Ovary (tissue), 7 donors: ENCODE measurements at regions not wholly inside any gene's neighbourhood (a gene's known extent, or its start where the extent isn't known, plus 50 kb on each side); places are given as distances from the start of the nearest gene placed in this dataset.

Experiments
- DNase-seq, 5 donors: peaks; one replicate each; pipeline ENCODE4 v3.0.0-alpha.2; 2019 to 2020
- H3K27ac ChIP-seq, 2 donors: fragments of 200-600 bp; one replicate each; pipeline versions ENCODE4 v1.5.1 to v1.8.0; 2019 to 2022
- H3K27me3 ChIP-seq: fragments of 200-600 bp; one replicate; pipeline ENCODE4 v1.8.0; 2022
- H3K36me3 ChIP-seq: fragments of 200-600 bp; sonication (generic); one replicate; pipeline ENCODE4 v1.5.1; 2019
- H3K4me1 ChIP-seq: one replicate; pipeline ENCODE4 v1.8.1; 2013; ENCODE audit warnings: mild to moderate bottlenecking, moderate library complexity; ENCODE audit not compliant: insufficient read depth
- H3K4me3 ChIP-seq: fragments of 200-600 bp; sonication (generic); one replicate; pipeline ENCODE4 v1.5.1; 2017
- H3K9me3 ChIP-seq, 2 donors: fragments of 200-600 bp in 1 of 2; sonication (generic) in 1 of 2; one replicate each; pipeline versions ENCODE4 v1.5.1 to v1.8.1; 2013 to 2019; ENCODE audit warnings: mild to moderate bottlenecking in 1 of 2, moderate library complexity in 1 of 2
- EP300 ChIP-seq: sonication (generic); formaldehyde crosslinking; IDR thresholded peaks from one replicate; pipeline ENCODE4 v1.6.1; 2017; ENCODE audit warnings: antibody characterized with exemption
- POLR2A ChIP-seq: fragments of 450-650 bp; IDR thresholded peaks from one replicate; pipeline ENCODE4 v1.6.1; 2017; ENCODE audit warnings: antibody characterized with exemption, mild to moderate bottlenecking, moderate library complexity
- WGBS, 3 donors: extraction: QIAGEN DNeasy Blood & Tissue Kit in 1 of 3; methylation state at CpG; one replicate each; pipeline versions ENCODE4 v1.1.5 to v1.1.7; 2013 to 2017; 5-methylcytosine and 5-hydroxymethylcytosine counted together
- intact Hi-C, 4 donors: fragments of 100-400 bp; cut with DNase I; formaldehyde crosslinking; loops; one replicate each; pipeline versions ENCODE4 v1.11.0 to v1.15.1; 2022 to 2023
- TF ChIP-seq, protein P1 (sequence below), 3 donors: fragments of 450-650 bp in 2 of 3; fragments of 200-600 bp in 1 of 3; IDR thresholded peaks; one replicate each; pipeline versions ENCODE4 v1.5.1 to v1.8.0; 2016 to 2022; ENCODE audit warnings: antibody characterized with exemption in 3 of 3, mild to moderate bottlenecking in 1 of 3
- donor health status: DM: no; HTN: no; CAD: no; lungs with moderate emphysema.
- donor health status: DM: no; HTN: no; CAD: no.
- donor health status: Bipolar disorder and iron deficiency.
- donor health status: DM: no; HTN: no; CAD: no.
- donor health status: DM: yes; HTN: yes; CAD: no.

DNA sequence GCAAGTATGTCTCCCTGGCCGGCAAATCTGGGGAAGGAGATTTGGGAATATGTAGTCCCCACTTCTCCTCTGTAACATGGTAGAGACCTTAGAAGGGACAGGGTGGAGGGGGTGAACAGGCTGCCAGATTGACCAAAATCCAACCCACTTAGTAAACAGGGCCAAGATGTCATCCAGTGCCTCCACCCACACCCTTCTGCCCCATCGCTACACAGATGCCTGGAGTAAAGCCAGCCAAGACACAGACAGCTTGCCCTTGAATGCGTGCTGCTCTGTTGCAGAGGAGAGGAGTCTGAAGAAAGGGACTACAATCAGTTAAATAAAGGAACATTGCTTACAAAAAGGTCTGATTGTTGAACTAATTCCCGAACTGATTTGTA, 160.1 kb upstream of the LDB2 start:
- Histone ChIP-seq H3K4me1 (peaks cover 4% of the 10 kb centered on the region), H3K27ac (peak overlapping the region in 1 of 2 donors; percentile 38), H3K36me3 (no peaks in the 10 kb centered on the region), H3K27me3 (no peaks in the 10 kb centered on the region), H3K9me3 (no peaks in the 10 kb centered on the region), H3K4me3 (no peak overlapping the region)
- intact Hi-C loops: no loop called here
- no peak for TF ChIP-seq POLR2A
- TF ChIP-seq, protein P1, sequence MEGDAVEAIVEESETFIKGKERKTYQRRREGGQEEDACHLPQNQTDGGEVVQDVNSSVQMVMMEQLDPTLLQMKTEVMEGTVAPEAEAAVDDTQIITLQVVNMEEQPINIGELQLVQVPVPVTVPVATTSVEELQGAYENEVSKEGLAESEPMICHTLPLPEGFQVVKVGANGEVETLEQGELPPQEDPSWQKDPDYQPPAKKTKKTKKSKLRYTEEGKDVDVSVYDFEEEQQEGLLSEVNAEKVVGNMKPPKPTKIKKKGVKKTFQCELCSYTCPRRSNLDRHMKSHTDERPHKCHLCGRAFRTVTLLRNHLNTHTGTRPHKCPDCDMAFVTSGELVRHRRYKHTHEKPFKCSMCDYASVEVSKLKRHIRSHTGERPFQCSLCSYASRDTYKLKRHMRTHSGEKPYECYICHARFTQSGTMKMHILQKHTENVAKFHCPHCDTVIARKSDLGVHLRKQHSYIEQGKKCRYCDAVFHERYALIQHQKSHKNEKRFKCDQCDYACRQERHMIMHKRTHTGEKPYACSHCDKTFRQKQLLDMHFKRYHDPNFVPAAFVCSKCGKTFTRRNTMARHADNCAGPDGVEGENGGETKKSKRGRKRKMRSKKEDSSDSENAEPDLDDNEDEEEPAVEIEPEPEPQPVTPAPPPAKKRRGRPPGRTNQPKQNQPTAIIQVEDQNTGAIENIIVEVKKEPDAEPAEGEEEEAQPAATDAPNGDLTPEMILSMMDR (IDR thresholded peaks at IDR 0.05): no peak
- no peak for TF ChIP-seq EP300
- DNase-seq: peak; percentile 24 to 52 (median 38)
- 18 to 20% (median 19%) methylated on average over 4 of the region's 4 CpGs for WGBS, 3 donors

DNA sequence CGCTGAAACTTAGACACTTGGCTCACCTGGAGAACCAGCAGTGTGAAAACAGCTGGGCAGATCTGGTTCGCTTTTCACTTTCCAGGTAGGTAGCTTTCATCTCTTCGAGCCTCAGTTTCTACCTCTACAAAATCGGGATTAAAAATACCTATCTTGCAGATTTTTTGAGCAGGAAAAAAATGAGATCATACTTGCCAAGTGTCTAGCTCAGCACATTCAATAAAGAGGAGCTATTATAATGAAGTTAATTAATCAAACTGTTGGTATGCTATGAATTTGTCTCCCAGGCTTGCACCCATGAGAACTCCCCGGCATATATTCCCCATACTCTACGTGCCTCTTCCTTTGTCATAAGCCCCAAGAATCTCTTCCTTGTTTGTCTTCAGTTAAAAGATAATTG, 158.6 kb upstream of the LDB2 start:
- H3K4me3 ChIP-seq: no peak overlapping the region
- no peak overlapping the region for H3K27ac ChIP-seq
- H3K36me3 ChIP-seq: no peaks in the 10 kb centered on the region
- peaks cover 4% of the 10 kb centered on the region for H3K4me1 ChIP-seq
- no peak for DNase-seq
- H3K27me3 ChIP-seq: no peaks in the 10 kb centered on the region
- WGBS, 3 donors: 93 to 96% (median 96%) methylated on average over 6 of the region's 6 CpGs
- intact Hi-C loops: no loop called here
- no peaks in the 10 kb centered on the region for H3K9me3 ChIP-seq
- TF ChIP-seq POLR2A (no peak), EP300 (no peak)
- TF ChIP-seq, protein P1 (IDR thresholded peaks at IDR 0.05): no peak

DNA sequence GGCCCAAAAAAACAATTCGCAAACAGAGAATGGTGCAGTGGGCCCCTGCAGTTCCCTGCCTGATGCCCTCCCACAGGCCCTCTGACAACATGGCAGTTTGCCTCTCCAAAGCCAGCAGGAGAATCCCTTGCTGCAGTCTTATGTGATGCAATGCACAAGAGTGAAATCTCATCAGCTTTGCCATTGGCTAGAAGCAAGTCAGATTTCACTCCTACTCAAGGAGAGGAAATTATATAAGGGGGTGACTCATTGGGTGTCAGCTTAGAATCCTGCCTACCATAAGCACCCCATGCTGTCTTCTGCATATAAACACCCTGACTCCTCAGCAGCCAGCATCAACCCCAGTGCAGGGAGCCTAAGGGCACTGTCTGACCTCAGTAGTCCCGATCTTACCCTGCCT, 157.3 kb upstream of the LDB2 start:
- WGBS, 3 donors: 96 to 100% (median 97%) methylated on average over 2 of the region's 2 CpGs
- Histone ChIP-seq H3K9me3 (no peaks in the 10 kb centered on the region), H3K36me3 (no peaks in the 10 kb centered on the region), H3K4me3 (no peak overlapping the region), H3K27ac (no peak overlapping the region), H3K27me3 (no peaks in the 10 kb centered on the region), H3K4me1 (peaks cover 4% of the 10 kb centered on the region)
- intact Hi-C loops: no loop called here
- DNase-seq: no peak
- TF ChIP-seq POLR2A (no peak), EP300 (no peak)
- TF ChIP-seq, protein P1 (IDR thresholded peaks at IDR 0.05): no peak

DNA sequence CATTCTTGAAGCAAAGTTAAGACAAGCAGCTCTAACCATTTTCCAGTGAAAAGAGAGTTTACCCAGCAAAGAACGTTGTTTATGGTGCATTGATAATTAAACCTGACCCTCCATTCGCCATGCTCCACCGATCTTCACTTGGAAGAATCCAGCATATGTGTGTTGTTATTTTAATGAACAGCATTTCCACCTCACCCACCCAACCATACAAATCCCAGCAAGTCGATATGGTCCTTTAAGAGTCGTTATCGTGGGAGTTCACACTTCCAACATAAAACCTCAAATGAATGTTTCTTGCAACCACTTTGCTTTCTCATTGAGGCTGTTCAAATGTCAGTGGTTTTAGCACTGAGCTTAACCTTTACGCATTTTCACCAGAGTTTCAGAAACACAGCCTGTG, 147.4 kb upstream of the LDB2 start:
- Histone ChIP-seq H3K27me3 (no peaks in the 10 kb centered on the region), H3K4me3 (no peak overlapping the region), H3K9me3 (no peaks in the 10 kb centered on the region), H3K36me3 (no peaks in the 10 kb centered on the region), H3K4me1 (no peaks in the 10 kb centered on the region), H3K27ac (no peak overlapping the region)
- intact Hi-C loops: no loop called here
- DNase-seq: no peak
- 93 to 94% (median 93%) methylated on average over 7 of the region's 7 CpGs for WGBS, 3 donors
- TF ChIP-seq, protein P1 (IDR thresholded peaks at IDR 0.05): no peak
- TF ChIP-seq EP300: no peak
- TF ChIP-seq POLR2A: no peak
